ENCODE measurements at regions not wholly inside any gene's neighbourhood (a gene's known extent, or its start where the extent isn't known, plus 50 kb on each side); places are given as distances from the start of the nearest gene placed in this dataset.

DNA sequence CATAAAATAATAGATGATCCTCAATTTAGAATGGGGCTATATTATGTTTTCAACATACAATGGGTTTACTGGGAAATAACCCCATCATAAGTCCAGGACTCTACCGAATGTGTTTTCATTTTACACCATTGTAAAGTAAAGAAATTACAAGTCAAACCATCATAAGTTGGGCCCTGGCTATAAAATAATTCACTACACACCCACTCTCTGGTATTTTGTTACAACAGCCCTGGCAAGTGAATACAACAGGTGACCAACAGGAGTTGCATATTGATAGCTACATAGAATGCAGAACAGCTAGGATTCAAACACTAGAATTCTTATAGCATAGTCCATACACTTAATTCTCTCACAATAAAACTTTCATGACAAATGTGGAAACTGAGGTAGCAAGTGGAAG, 673.0 kb upstream of the CA10 start:
- H2AK9ac ChIP-seq (replicated peaks; ENCODE audit: low read depth, low read length, poor library complexity), result no peak overlapping the region
- DNase-seq (no peak), ATAC-seq (ENCODE audit: low read depth) (no peak)
- H3K36me3 ChIP-seq (ENCODE audit: control insufficient read depth, insufficient read depth, low read length), result no peaks in the 10 kb centered on the region
- no peaks in the 10 kb centered on the region for H3K9me1 ChIP-seq (ENCODE audit: insufficient read depth, low read length)
- no peak overlapping the region for H3K4ac ChIP-seq (ENCODE audit: low read depth, low read length)
- no CpG with 5 or more reads among the region's 1 CpG for WGBS, 2 experiments (ENCODE audit: extremely low coverage in 2 of 2, insufficient read length in 1 of 2)
- no peak overlapping the region for H3K14ac ChIP-seq (replicated peaks; ENCODE audit: low read depth, low read length)
- no peak overlapping the region for H2BK120ac ChIP-seq (ENCODE audit: low read depth, low read length)
- H3K18ac ChIP-seq (ENCODE audit: low read depth, low read length), result no peak overlapping the region
- H3K79me1 ChIP-seq (ENCODE audit: low read depth in 1 of 2, low read length in 2 of 2), result no peaks in the 10 kb centered on the region
- intact Hi-C loops (cut with micrococcal nuclease), result no loop called here
- CTCF ChIA-PET, result no interaction called here
- no peak overlapping the region for H3K23ac ChIP-seq (ENCODE audit: low read depth, low read length)
- no peak overlapping the region for H2BK15ac ChIP-seq (ENCODE audit: low read depth, low read length)
- POLR2A ChIA-PET (ENCODE audit: unreplicated experiment), result no interaction called here
- H3K27me3 ChIP-seq (ENCODE audit: control insufficient read depth, insufficient read depth, low read length), result no peaks in the 10 kb centered on the region
- H2AK5ac ChIP-seq (ENCODE audit: low read depth, low read length), result no peak overlapping the region
- no peaks in the 10 kb centered on the region for H3K4me1 ChIP-seq (ENCODE audit: control insufficient read depth, insufficient read depth, low read length)
- BruUV-seq (replicated peaks), result no TSS peak
- no peak overlapping the region for H3K4me3 ChIP-seq (ENCODE audit: insufficient read depth, low read depth, low read length)
- H4K91ac ChIP-seq (ENCODE audit: insufficient read depth, low read depth, low read length), result no peak overlapping the region
- no peaks in the 10 kb centered on the region for H4K20me1 ChIP-seq (ENCODE audit: insufficient read depth, low read length)
- dilution Hi-C loops (cut with HindIII; ENCODE audit: low sequenced_read_pairs, unreplicated experiment), result no loop called here
- TF ChIP-seq RFX5 (IDR thresholded peaks at IDR 0.05; ENCODE audit: low read depth, low read length), result no peak
- no peak for TF ChIP-seq BHLHE40 (IDR thresholded peaks at IDR 0.05; ENCODE audit: low read depth, low read length)
- no peak for TF ChIP-seq MAFK (IDR thresholded peaks at IDR 0.05; ENCODE audit: low read depth, low read length)
- TF ChIP-seq RAD21 (IDR thresholded peaks at IDR 0.05; ENCODE audit: low read length), result no peak
- TF ChIP-seq RCOR1 (IDR thresholded peaks at IDR 0.05; ENCODE audit: insufficient replicate concordance, low read length), result no peak
- no peak for TF ChIP-seq SMC3 (IDR thresholded peaks at IDR 0.05; ENCODE audit: low read depth, low read length)
- TF ChIP-seq, protein P1, sequence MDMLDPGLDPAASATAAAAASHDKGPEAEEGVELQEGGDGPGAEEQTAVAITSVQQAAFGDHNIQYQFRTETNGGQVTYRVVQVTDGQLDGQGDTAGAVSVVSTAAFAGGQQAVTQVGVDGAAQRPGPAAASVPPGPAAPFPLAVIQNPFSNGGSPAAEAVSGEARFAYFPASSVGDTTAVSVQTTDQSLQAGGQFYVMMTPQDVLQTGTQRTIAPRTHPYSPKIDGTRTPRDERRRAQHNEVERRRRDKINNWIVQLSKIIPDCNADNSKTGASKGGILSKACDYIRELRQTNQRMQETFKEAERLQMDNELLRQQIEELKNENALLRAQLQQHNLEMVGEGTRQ (IDR thresholded peaks at IDR 0.05; ENCODE audit: low read depth, low read length), result no peak
- no peak for TF ChIP-seq MXI1 (IDR thresholded peaks at IDR 0.05; ENCODE audit: borderline replicate concordance, low read depth, low read length)
- TF ChIP-seq, protein P2, sequence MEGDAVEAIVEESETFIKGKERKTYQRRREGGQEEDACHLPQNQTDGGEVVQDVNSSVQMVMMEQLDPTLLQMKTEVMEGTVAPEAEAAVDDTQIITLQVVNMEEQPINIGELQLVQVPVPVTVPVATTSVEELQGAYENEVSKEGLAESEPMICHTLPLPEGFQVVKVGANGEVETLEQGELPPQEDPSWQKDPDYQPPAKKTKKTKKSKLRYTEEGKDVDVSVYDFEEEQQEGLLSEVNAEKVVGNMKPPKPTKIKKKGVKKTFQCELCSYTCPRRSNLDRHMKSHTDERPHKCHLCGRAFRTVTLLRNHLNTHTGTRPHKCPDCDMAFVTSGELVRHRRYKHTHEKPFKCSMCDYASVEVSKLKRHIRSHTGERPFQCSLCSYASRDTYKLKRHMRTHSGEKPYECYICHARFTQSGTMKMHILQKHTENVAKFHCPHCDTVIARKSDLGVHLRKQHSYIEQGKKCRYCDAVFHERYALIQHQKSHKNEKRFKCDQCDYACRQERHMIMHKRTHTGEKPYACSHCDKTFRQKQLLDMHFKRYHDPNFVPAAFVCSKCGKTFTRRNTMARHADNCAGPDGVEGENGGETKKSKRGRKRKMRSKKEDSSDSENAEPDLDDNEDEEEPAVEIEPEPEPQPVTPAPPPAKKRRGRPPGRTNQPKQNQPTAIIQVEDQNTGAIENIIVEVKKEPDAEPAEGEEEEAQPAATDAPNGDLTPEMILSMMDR (conservative IDR thresholded peaks at IDR 0.05; ENCODE audit: low read depth, low read length), result no peak
- TF ChIP-seq, protein P3, sequence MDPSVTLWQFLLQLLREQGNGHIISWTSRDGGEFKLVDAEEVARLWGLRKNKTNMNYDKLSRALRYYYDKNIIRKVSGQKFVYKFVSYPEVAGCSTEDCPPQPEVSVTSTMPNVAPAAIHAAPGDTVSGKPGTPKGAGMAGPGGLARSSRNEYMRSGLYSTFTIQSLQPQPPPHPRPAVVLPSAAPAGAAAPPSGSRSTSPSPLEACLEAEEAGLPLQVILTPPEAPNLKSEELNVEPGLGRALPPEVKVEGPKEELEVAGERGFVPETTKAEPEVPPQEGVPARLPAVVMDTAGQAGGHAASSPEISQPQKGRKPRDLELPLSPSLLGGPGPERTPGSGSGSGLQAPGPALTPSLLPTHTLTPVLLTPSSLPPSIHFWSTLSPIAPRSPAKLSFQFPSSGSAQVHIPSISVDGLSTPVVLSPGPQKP (IDR thresholded peaks at IDR 0.05; ENCODE audit: borderline replicate concordance, low read depth, low read length), result no peak
- no peak for TF ChIP-seq MAZ (IDR thresholded peaks at IDR 0.05; ENCODE audit: borderline replicate concordance, low read depth, low read length)
- TF ChIP-seq CEBPB (IDR thresholded peaks at IDR 0.05; ENCODE audit: low read depth, low read length), result no peak
- no peak for TF ChIP-seq POLR2A (IDR thresholded peaks at IDR 0.05; ENCODE audit: low read depth, low read length)
- no peak for TF ChIP-seq FOS (IDR thresholded peaks at IDR 0.05; ENCODE audit: low read depth, low read length)
- no peak for TF ChIP-seq CHD1 (IDR thresholded peaks at IDR 0.05; ENCODE audit: low read depth, low read length)
- no peak for TF ChIP-seq NFE2L2 (IDR thresholded peaks at IDR 0.05; ENCODE audit: low read depth, low read length)
- no peak overlapping the region for H4K8ac ChIP-seq (ENCODE audit: low read depth in 2 of 2, low read length in 2 of 2)
- H2BK20ac ChIP-seq (ENCODE audit: low read depth, low read length), result no peak overlapping the region
- H4K5ac ChIP-seq (ENCODE audit: low read depth, low read length), result no peak overlapping the region
- no peak overlapping the region for H2BK5ac ChIP-seq (ENCODE audit: low read depth, low read length, poor library complexity, severe bottlenecking)
- H2AFZ ChIP-seq (replicated peaks; ENCODE audit: low read length, poor library complexity), result no peak overlapping the region
- peaks cover 10% of the 10 kb centered on the region for H3K9me3 ChIP-seq (ENCODE audit: control insufficient read depth, insufficient read depth, low read length)
- in situ Hi-C loops (cut with MboI; ENCODE audit: low sequenced_read_pairs), result no loop called here
- no peak overlapping the region for H3K4me2 ChIP-seq (ENCODE audit: low read depth, low read length)
- H3K56ac ChIP-seq (ENCODE audit: extremely low read depth, insufficient read depth, low read length), result no peak overlapping the region
- H3K9ac ChIP-seq (ENCODE audit: low read depth, low read length), result no peak overlapping the region
- H3K27ac ChIP-seq (ENCODE audit: insufficient read depth, low read length), result no peak overlapping the region

All from IMR-90 (cell line).